A673 (cell line): ENCODE measurements at regions not wholly inside any gene's neighbourhood (a gene's known extent, or its start where the extent isn't known, plus 50 kb on each side); places are given as distances from the start of the nearest gene placed in this dataset.

ENCODE experiments used
- EZH2 ChIP-seq: fragments of 200-600 bp; sonication (generic); IDR thresholded peaks from 2 replicates; pipeline ENCODE4 v1.6.1; 2017; ENCODE audit warnings: borderline replicate concordance, low read depth, mild to moderate bottlenecking, mixed read lengths, antibody characterized with exemption, low read length; ENCODE audit not compliant: poor library complexity, severe bottlenecking
- TF ChIP-seq, protein P1 (sequence below): fragments of 300-800, 200-600 bp; sonication (generic); conservative IDR thresholded peaks from 2 replicates; pipeline ENCODE4 v1.5.1; 2017; ENCODE audit warnings: low read depth, mild to moderate bottlenecking, antibody characterized with exemption, low read length, moderate library complexity, mixed read lengths

DNA sequence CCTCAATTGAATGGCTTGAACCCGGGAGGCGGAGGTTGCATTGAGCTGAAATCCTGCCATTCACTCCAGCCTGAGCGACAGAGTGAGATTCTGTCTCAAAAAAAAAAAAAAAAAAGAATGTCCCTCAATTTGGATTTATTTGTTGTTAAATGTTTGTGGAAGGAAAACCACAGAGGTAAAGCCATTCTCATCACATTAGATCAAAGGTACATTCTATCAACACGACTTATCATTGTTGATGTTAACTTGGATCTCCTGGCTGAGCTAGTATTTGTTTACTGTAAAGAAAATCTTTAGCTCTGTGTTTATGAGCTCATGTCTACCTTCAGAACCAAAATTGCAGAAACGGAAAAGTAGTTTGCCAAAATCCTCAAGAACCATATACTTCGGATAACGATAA, 91.4 kb upstream of the SALL4 start:
- TF ChIP-seq, protein P1, sequence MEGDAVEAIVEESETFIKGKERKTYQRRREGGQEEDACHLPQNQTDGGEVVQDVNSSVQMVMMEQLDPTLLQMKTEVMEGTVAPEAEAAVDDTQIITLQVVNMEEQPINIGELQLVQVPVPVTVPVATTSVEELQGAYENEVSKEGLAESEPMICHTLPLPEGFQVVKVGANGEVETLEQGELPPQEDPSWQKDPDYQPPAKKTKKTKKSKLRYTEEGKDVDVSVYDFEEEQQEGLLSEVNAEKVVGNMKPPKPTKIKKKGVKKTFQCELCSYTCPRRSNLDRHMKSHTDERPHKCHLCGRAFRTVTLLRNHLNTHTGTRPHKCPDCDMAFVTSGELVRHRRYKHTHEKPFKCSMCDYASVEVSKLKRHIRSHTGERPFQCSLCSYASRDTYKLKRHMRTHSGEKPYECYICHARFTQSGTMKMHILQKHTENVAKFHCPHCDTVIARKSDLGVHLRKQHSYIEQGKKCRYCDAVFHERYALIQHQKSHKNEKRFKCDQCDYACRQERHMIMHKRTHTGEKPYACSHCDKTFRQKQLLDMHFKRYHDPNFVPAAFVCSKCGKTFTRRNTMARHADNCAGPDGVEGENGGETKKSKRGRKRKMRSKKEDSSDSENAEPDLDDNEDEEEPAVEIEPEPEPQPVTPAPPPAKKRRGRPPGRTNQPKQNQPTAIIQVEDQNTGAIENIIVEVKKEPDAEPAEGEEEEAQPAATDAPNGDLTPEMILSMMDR = no peak
- TF ChIP-seq EZH2 = no peak
